Trophoblast cell (in vitro differentiated cells and primary cell): ENCODE measurements at regions not wholly inside any gene's neighbourhood (a gene's known extent, or its start where the extent isn't known, plus 50 kb on each side); places are given as distances from the start of the nearest gene placed in this dataset.

Source experiments
- DNase-seq, 2 donors: peaks; one replicate each; pipeline ENCODE4 v3.0.0-alpha.2; 2016
- H2AFZ ChIP-seq: 2 replicates; pipeline ENCODE4 v1.6.1; 2013; ENCODE audit warnings: low read length, moderate library complexity, mild to moderate bottlenecking; ENCODE audit not compliant: insufficient read depth, poor library complexity
- H2AK5ac ChIP-seq: 2 replicates; pipeline ENCODE4 v1.6.1; 2013; ENCODE audit warnings: mild to moderate bottlenecking, low read length
- H2BK120ac ChIP-seq: 2 replicates; pipeline ENCODE4 v1.6.1; 2013; ENCODE audit warnings: low read length, mild to moderate bottlenecking, moderate library complexity; ENCODE audit not compliant: insufficient read depth, poor library complexity
- H2BK12ac ChIP-seq: 2 replicates; pipeline ENCODE4 v1.6.1; 2013; ENCODE audit warnings: mild to moderate bottlenecking, low read length, moderate library complexity
- H2BK5ac ChIP-seq: 2 replicates; pipeline ENCODE4 v1.6.1; 2013; ENCODE audit warnings: low read length, low read depth, moderate library complexity, mild to moderate bottlenecking; ENCODE audit not compliant: poor library complexity
- H3K14ac ChIP-seq: 2 replicates; pipeline ENCODE4 v1.6.1; 2013; ENCODE audit warnings: mild to moderate bottlenecking, low read length
- H3K18ac ChIP-seq: 2 replicates; pipeline ENCODE4 v1.6.1; 2013; ENCODE audit warnings: mild to moderate bottlenecking, low read length
- H3K23ac ChIP-seq: 2 replicates; pipeline ENCODE4 v1.6.1; 2013; ENCODE audit warnings: low read length
- H3K27ac ChIP-seq: 2 replicates; pipeline ENCODE4 v1.5.1; 2013; ENCODE audit warnings: low read depth, mild to moderate bottlenecking, inconsistent platforms, low read length, moderate library complexity
- H3K27me3 ChIP-seq: 2 replicates; pipeline ENCODE4 v1.6.1; 2013; ENCODE audit warnings: inconsistent platforms, mild to moderate bottlenecking, low read length, moderate library complexity; ENCODE audit not compliant: insufficient read depth
- H3K36me3 ChIP-seq, 2 experiments: 1 replicate in 1 of 2; 2 replicates in 1 of 2; pipeline ENCODE4 v1.6.1; 2013; ENCODE audit warnings: low read length in 2 of 2, mild to moderate bottlenecking in 2 of 2, moderate library complexity in 1 of 2; ENCODE audit not compliant: insufficient read depth in 2 of 2, control insufficient read depth in 1 of 2
- H3K4ac ChIP-seq: 2 replicates; pipeline ENCODE4 v1.6.1; 2013; ENCODE audit warnings: low read depth, mild to moderate bottlenecking, low read length, moderate library complexity
- H3K4me1 ChIP-seq, 2 experiments: 1 replicate in 1 of 2; 2 replicates in 1 of 2; pipeline ENCODE4 v1.6.1; 2013; ENCODE audit warnings: low read length in 2 of 2, mild to moderate bottlenecking in 2 of 2, moderate library complexity in 1 of 2; ENCODE audit not compliant: insufficient read depth in 2 of 2, control insufficient read depth in 1 of 2
- H3K4me2 ChIP-seq: 2 replicates; pipeline ENCODE4 v1.6.1; 2013; ENCODE audit warnings: inconsistent platforms, mild to moderate bottlenecking, low read length, moderate library complexity
- H3K4me3 ChIP-seq: 2 replicates; pipeline ENCODE4 v1.5.1; 2013; ENCODE audit warnings: mild to moderate bottlenecking, low read depth, low read length, inconsistent platforms
- H3K79me1 ChIP-seq: one replicate; pipeline ENCODE4 v1.6.1; 2013; ENCODE audit warnings: low read length
- H3K79me2 ChIP-seq: 2 replicates; pipeline ENCODE4 v1.6.1; 2013; ENCODE audit warnings: low read length, mild to moderate bottlenecking; ENCODE audit not compliant: control insufficient read depth, insufficient read depth, poor library complexity
- H3K9ac ChIP-seq: 2 replicates; pipeline ENCODE4 v1.6.1; 2013; ENCODE audit warnings: mild to moderate bottlenecking, low read length
- H3K9me3 ChIP-seq: 2 replicates; pipeline ENCODE4 v1.6.1; 2013; ENCODE audit warnings: low read depth, mild to moderate bottlenecking, control low read depth, inconsistent platforms, low read length; ENCODE audit not compliant: insufficient read depth
- H4K12ac ChIP-seq: 2 replicates; pipeline ENCODE4 v1.6.1; 2013; ENCODE audit warnings: low read depth, mild to moderate bottlenecking, low read length, moderate library complexity
- H4K8ac ChIP-seq: 2 replicates; pipeline ENCODE4 v1.6.1; 2013; ENCODE audit warnings: low read depth, mild to moderate bottlenecking, low read length, moderate library complexity
- H4K91ac ChIP-seq: one replicate; pipeline ENCODE4 v1.6.1; 2013; ENCODE audit warnings: low read depth, mild to moderate bottlenecking, low read length, moderate library complexity
- WGBS: extraction: QIAGEN DNeasy Blood & Tissue Kit; methylation state at CpG from one replicate; pipeline ENCODE4 v1.1.7; 2013; ENCODE audit warnings: missing lambda C conversion rate; ENCODE audit not compliant: insufficient read length, insufficient coverage; ENCODE audit errors: extremely low coverage; 5-methylcytosine and 5-hydroxymethylcytosine counted together

DNA sequence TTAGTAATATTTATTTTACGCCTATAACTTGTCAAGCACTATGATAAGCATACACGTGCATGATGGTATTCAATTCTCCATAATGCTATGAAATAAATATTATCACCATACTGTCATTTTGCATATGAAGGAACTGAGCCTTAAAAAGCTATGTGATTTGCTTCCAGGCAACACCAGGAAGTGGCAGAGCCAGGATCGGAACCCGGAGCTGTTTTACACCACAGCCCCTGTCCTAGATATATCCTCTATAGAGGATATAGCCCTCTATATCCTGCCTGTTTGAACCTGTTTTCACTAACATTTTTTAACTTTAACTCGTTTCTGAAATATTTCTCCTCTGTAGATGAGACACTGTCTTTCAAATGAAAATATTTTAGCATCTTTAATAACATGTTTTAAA is 690.0 kb downstream of the SATB2 start:
- Histone ChIP-seq H3K36me3 (no peaks in the 10 kb centered on the region), H3K18ac (no peak overlapping the region), H4K91ac (no peak overlapping the region), H3K79me1 (no peaks in the 10 kb centered on the region), H2BK120ac (no peak overlapping the region), H3K14ac (no peak overlapping the region), H3K4me3 (no peak overlapping the region), H3K79me2 (no peaks in the 10 kb centered on the region), H4K12ac (no peak overlapping the region), H3K4me2 (no peak overlapping the region), H3K4me1 (no peaks in the 10 kb centered on the region), H4K8ac (no peak overlapping the region), H3K4ac (no peak overlapping the region), H3K9me3 (no peaks in the 10 kb centered on the region), H3K27me3 (no peaks in the 10 kb centered on the region), H3K23ac (no peak overlapping the region), H3K27ac (no peak overlapping the region), H3K9ac (no peak overlapping the region), H2AFZ (no peak overlapping the region), H2AK5ac (no peak overlapping the region), H2BK5ac (no peak overlapping the region), H2BK12ac (no peak overlapping the region)
- no CpG with 5 or more reads among the region's 5 CpGs for WGBS
- no peak for DNase-seq

DNA sequence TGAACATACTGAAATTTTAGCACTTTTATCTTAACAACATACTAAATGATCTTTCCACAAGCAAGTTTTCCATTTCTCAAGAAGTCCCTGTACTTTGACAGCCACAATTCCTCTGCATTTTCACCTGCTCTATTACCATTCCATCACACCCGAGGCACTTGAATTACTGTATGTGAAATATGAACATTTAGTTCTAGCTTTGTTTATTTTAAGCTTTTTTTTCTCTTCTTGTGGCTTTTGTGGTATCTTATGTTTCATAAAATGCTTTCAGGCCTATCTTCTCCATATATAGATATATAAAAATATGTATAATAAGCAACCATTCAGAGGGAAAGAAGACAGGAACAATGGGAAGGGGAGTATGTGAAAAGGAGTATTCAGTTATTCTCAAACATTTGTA is 693.9 kb downstream of the SATB2 start:
- Histone ChIP-seq H3K18ac (no peak overlapping the region), H3K4ac (no peak overlapping the region), H3K4me3 (no peak overlapping the region), H2BK120ac (no peak overlapping the region), H3K9me3 (no peaks in the 10 kb centered on the region), H3K9ac (no peak overlapping the region), H2BK5ac (no peak overlapping the region), H4K12ac (no peak overlapping the region), H4K8ac (no peak overlapping the region), H2BK12ac (no peak overlapping the region), H3K79me1 (no peaks in the 10 kb centered on the region), H3K4me1 (no peaks in the 10 kb centered on the region), H3K23ac (no peak overlapping the region), H3K36me3 (no peaks in the 10 kb centered on the region), H2AK5ac (no peak overlapping the region), H3K27ac (no peak overlapping the region), H2AFZ (no peak overlapping the region), H3K27me3 (no peaks in the 10 kb centered on the region), H3K4me2 (no peak overlapping the region), H3K14ac (no peak overlapping the region), H3K79me2 (no peaks in the 10 kb centered on the region), H4K91ac (no peak overlapping the region)
- no CpG with 5 or more reads among the region's 1 CpG for WGBS
- DNase-seq: no peak

DNA sequence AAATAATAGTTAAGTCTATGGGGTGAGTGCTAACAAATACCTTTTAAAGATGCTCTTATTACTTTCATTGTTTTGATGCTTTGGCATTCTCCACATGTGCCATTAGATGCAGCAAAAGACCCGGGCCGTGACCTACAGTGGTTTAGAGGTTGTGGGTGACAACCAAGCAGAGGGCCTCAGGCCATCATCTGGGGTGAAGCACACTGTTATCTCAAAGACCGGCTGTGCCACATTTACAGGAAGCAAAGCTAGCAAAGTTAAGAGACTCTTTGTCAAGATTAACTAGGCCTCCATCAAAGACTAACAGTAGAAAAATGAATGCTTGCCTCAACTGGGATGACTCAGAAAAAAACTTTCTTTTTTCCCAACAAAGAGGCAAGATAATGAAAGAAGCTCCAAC is 695.3 kb downstream of the SATB2 start:
- Histone ChIP-seq H3K23ac (no peak overlapping the region), H2BK120ac (no peak overlapping the region), H2BK5ac (no peak overlapping the region), H3K27ac (no peak overlapping the region), H2AFZ (no peak overlapping the region), H3K4me1 (no peaks in the 10 kb centered on the region), H4K91ac (no peak overlapping the region), H3K4me2 (no peak overlapping the region), H3K18ac (no peak overlapping the region), H4K8ac (no peak overlapping the region), H3K36me3 (no peaks in the 10 kb centered on the region), H3K4ac (no peak overlapping the region), H3K79me2 (no peaks in the 10 kb centered on the region), H4K12ac (no peak overlapping the region), H3K4me3 (no peak overlapping the region), H3K9ac (no peak overlapping the region), H3K14ac (no peak overlapping the region), H3K9me3 (no peaks in the 10 kb centered on the region), H3K79me1 (no peaks in the 10 kb centered on the region), H2AK5ac (no peak overlapping the region), H3K27me3 (no peaks in the 10 kb centered on the region), H2BK12ac (no peak overlapping the region)
- WGBS: no CpG with 5 or more reads among the region's 3 CpGs
- no peak for DNase-seq

DNA sequence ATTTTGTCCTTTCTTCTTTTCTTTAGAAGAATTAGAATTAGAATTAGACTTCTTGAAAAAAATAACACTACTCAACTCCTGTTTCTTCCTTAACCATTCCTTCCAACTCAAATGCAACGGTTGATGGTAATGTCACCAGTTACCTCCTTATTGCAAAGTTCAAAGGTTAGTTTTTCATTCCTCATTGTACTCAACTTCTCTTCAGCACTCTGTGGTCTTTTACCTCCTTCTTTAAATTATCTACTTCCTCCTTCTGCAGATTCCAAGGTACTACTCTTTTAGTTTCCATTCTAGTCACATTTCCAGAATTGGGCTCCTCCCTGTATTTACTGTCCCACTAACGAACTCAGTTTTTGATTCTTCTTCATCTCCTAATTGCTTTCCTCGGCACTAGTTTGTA is 700.7 kb downstream of the SATB2 start:
- Histone ChIP-seq H3K23ac (no peak overlapping the region), H2BK12ac (no peak overlapping the region), H4K8ac (no peak overlapping the region), H3K4ac (no peak overlapping the region), H3K4me1 (no peaks in the 10 kb centered on the region), H3K79me1 (no peaks in the 10 kb centered on the region), H3K36me3 (no peaks in the 10 kb centered on the region), H3K4me3 (no peak overlapping the region), H2BK120ac (no peak overlapping the region), H2AFZ (no peak overlapping the region), H3K4me2 (no peak overlapping the region), H2AK5ac (no peak overlapping the region), H3K9me3 (no peaks in the 10 kb centered on the region), H2BK5ac (no peak overlapping the region), H3K27me3 (no peaks in the 10 kb centered on the region), H3K9ac (no peak overlapping the region), H3K14ac (no peak overlapping the region), H3K18ac (no peak overlapping the region), H3K79me2 (no peaks in the 10 kb centered on the region), H3K27ac (no peak overlapping the region), H4K91ac (no peak overlapping the region), H4K12ac (no peak overlapping the region)
- DNase-seq: no peak
- WGBS: no CpG with 5 or more reads among the region's 3 CpGs
